ENCODE measurements at regions not wholly inside any gene's neighbourhood (a gene's known extent, or its start where the extent isn't known, plus 50 kb on each side); places are given as distances from the start of the nearest gene placed in this dataset.

GRCh38 chr1:209429611-209430010 is 153.9 kb upstream of the CAMK1G start:
- no peak for TF ChIP-seq CTCF (IDR thresholded peaks at IDR 0.05)
- TF ChIP-seq POLR2A (IDR thresholded peaks at IDR 0.05) = no peak

Data from lower leg skin (tissue), 3 donors.